HEK293T (cell line): ENCODE measurements at regions not wholly inside any gene's neighbourhood (a gene's known extent, or its start where the extent isn't known, plus 50 kb on each side); places are given as distances from the start of the nearest gene placed in this dataset.

Source experiments
- FOXA1 ChIP-seq: fragments of 450-650 bp; IDR thresholded peaks from 2 replicates; pipeline ENCODE4 v1.6.1; 2016; ENCODE audit warnings: mild to moderate bottlenecking
- FOXK2 ChIP-seq: fragments of 450-650 bp; IDR thresholded peaks from 2 replicates; pipeline ENCODE4 v1.6.1; 2016; ENCODE audit warnings: mild to moderate bottlenecking

GRCh38 chr1:217088011-217088410, 364.8 kb upstream of the ESRRG start:
- no peak for TF ChIP-seq FOXK2
- no peak for TF ChIP-seq FOXA1
